Fibroblast of mammary gland (primary cell): ENCODE measurements at regions not wholly inside any gene's neighbourhood (a gene's known extent, or its start where the extent isn't known, plus 50 kb on each side); places are given as distances from the start of the nearest gene placed in this dataset.
"Not testable (repeated sequence)": the region's sequence is repeated elsewhere in the genome, so short reads cannot be mapped to it uniquely, and the experiment has no call there.

Source experiments
- DNase-seq: peaks from one replicate; pipeline ENCODE4 v3.0.0-alpha.2; 2010; ENCODE audit warnings: low read depth
- H3K4me3 ChIP-seq: 2 replicates; pipeline ENCODE4 v1.5.1; 2011; ENCODE audit warnings: low read depth, mild to moderate bottlenecking, low read length, moderate library complexity; ENCODE audit not compliant: control insufficient read depth
- CTCF ChIP-seq: conservative IDR thresholded peaks from 2 replicates; pipeline ENCODE4 v1.5.1; 2011; ENCODE audit warnings: low read depth, low read length, inconsistent platforms; ENCODE audit not compliant: control insufficient read depth, insufficient read depth

GRCh38 chr6:78629154-78629721 is 238.1 kb upstream of the IRAK1BP1 start:
- peak overlapping the region; percentile 37 for H3K4me3 ChIP-seq
- DNase-seq: peak; percentile 34
- no peak for TF ChIP-seq CTCF

GRCh38 chr6:78629836-78630235 is 237.5 kb upstream of the IRAK1BP1 start:
- no peak for TF ChIP-seq CTCF

GRCh38 chr6:78631976-78632375 is 235.4 kb upstream of the IRAK1BP1 start:
- no peak for TF ChIP-seq CTCF
- no peak overlapping the region for H3K4me3 ChIP-seq
- no peak for DNase-seq

More at GRCh38 chr6:78629836-78630235, 237.5 kb upstream of the IRAK1BP1 start:
- DNase-seq: no peak
- H3K4me3 ChIP-seq: no peak overlapping the region

DNA sequence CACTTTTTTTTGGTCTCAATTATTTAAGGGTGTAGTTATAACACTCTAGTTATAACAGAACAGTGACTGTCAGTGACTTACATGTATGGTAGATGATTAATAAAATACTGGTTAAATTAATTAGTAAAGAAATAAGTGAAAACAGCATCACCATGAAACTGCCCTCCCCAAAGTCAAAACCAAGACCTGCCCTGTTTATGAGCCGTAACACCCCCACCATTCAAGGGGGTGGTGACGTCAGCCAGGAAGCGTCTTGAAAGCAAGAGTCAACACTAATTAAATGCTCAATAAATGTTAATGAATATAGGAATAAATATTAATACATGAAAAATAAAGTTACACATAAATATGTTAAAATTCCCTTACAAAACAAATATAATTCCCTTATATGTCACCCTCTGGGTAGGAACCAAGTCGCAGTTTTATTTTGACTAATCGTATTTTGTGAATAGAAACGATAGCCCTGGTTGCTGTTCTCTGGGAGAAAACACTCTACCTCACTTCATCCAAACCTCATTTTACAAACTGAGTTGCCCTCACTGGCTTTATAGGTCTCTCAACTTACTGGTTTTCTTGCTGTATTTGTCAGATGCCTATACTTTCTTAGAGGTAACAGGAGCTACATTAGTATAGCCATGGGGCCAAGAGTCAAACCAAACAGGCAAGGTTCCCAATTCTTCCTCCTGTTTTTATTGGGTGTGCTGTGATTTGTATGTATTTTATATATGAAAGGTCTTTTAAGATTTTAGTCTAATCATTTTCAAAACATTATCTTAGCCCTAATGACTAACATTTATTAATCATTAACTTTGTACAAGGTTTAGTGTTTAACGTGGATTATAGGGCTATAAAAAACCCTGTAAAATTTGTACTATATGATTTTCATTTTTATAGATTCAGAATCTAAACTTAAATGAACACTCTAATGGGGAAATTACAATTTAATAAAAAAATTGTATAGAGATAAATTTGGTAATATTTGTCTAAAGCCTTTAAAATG is 227.9 kb upstream of the IRAK1BP1 start:
- TF ChIP-seq CTCF: no peak
- no peak overlapping the region for H3K4me3 ChIP-seq
- DNase-seq: no peak

GRCh38 chr6:78643976-78644375 is 223.4 kb upstream of the IRAK1BP1 start:
- H3K4me3 ChIP-seq, DNase-seq: not testable (repeated sequence)

- H3K4me3 ChIP-seq, DNase-seq: not testable (repeated sequence)
Observed at GRCh38 chr6:78646542-78647415, 220.6 kb upstream of the IRAK1BP1 start.

DNA sequence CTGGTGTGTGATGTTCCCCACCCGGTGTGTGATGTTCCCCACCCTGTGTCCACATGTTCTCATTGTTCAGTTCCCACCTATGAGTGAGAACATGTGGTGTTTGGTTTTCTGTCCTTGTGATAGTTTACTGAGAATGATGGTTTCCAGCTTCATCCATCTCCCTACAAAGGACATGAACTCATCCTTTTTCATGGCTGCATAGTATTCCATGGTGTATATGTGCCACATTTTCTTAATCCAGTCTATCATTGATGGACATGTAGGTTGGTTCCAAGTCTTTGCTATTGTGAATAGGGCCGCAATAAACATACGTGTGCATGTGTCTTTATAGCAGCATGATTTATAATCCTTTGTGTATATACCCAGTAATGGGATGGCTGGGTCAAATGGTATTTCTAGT is 201.5 kb upstream of the IRAK1BP1 start:
- not testable (repeated sequence) for DNase-seq, H3K4me3 ChIP-seq

DNA sequence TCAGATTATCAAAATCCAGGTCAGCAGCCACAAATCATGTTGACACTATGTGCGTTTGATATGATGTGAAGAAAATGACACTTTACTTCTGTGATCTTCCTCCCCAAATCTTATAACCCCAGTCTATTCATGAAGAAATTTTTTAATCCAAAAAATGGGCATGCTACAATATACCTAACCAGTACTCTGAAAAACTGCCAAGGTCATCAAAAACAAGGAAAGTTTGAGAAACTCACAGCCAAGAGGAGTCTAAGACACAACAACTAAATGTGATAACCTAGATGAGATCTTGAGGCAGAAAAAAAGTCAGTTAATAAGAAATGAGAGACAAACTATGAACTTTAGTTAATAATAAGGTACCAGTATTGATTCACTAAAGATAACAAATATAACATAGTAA is 200.6 kb upstream of the IRAK1BP1 start:
- H3K4me3 ChIP-seq: no peak overlapping the region
- no peak for DNase-seq
- no peak for TF ChIP-seq CTCF
